DMS153 treated with DMSO at 0.1 percent for 48 hours (cell line): ENCODE measurements at regions not wholly inside any gene's neighbourhood (a gene's known extent, or its start where the extent isn't known, plus 50 kb on each side); places are given as distances from the start of the nearest gene placed in this dataset.

ENCODE experiments used
- DNase-seq: peaks from one replicate; lab custom pipeline; 2025; ENCODE audit not compliant: unreplicated experiment; lab: John Stamatoyannopoulos, UW

GRCh38 chr13:36750046-36750445 lies 69.0 kb upstream of the RFXAP start:
- no peak for DNase-seq

DNA sequence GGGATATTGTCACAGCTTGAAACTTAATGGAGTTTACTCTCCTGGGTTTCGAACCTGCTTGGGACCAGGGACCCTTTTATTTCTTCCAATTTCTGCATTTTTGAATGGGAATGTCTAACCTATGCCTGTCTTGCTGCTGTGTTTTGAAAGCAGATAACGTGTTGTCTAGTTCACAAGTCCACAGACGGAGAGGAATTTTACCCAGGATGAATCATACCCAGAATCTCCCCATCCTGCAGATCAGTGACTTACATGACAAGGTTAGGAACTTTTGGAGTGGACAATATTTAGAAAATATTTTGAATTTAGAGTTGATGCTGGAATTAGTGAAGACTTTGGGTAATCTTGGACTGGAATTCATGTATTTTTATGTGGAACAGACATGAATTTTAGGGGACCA lies 68.6 kb upstream of the RFXAP start:
- no peak for DNase-seq

GRCh38 chr13:36750946-36751345 lies 68.1 kb upstream of the RFXAP start:
- DNase-seq = no peak

- DNase-seq = no peak
Observed at GRCh38 chr13:36752673-36753072, 66.3 kb upstream of the RFXAP start.

- DNase-seq = no peak
Observed at GRCh38 chr13:36753176-36753575, 65.8 kb upstream of the RFXAP start.

DNA sequence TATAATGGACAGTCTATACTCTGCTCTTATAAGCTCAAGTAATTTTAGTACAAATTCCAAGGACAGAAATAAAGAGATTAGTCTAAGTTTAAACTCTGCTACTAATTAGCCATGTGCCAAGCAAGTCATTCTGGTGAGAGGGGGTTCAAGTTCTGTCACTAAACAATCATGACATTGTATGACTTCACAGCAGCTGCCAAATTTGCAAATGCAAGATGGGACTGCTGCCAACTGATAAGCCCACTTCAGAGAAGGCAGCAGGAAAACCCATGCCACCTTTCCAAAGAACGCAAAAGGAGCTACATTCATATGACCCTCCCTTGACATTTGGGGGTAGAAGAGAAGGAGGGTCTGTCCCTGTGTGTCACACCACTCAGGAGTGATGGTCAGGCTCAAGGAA lies 60.7 kb upstream of the RFXAP start:
- peak; percentile 83 for DNase-seq

- no peak for DNase-seq
Observed at GRCh38 chr13:36763126-36763722, 55.8 kb upstream of the RFXAP start.

DNA sequence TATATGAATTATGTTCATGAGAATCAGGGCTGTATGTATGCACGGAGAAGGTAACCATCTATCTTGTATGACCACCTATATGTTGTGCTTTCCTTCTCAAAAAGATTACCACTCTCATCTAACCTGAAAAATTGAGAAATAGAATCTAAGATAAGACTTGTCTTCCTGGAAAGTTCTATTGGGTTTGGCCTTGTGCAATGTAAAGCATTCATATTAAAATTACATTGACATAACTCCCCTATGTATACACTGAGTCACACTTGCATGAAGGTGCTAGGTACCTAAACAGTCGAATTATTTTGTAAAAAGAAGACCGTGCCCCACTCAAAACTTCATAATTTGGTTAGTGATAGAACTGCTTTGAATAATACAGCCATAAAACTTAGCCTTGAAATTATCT lies 54.5 kb upstream of the RFXAP start:
- no peak for DNase-seq

- DNase-seq = no peak
Observed at GRCh38 chr13:36764957-36765356, 54.1 kb upstream of the RFXAP start.

DNA sequence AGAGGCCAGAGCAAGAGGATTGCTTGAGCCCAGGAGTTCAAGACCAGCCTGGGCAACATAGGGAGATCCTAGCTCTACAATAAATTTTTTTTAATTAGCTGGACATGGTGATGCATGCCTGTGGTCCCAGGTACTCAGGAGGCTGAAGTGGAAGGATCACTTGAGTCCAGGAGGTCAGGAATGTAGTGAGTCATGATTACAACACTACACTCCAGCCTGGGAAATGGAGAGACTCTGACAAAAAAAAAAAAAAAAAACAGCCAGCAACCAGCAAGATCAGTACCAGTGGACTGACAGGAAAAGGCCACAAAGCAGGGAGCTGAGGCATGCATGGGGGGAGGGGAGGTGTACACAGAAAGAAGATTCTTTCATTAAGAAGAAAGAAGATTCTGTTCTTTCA lies 52.7 kb upstream of the RFXAP start:
- no peak for DNase-seq

DNA sequence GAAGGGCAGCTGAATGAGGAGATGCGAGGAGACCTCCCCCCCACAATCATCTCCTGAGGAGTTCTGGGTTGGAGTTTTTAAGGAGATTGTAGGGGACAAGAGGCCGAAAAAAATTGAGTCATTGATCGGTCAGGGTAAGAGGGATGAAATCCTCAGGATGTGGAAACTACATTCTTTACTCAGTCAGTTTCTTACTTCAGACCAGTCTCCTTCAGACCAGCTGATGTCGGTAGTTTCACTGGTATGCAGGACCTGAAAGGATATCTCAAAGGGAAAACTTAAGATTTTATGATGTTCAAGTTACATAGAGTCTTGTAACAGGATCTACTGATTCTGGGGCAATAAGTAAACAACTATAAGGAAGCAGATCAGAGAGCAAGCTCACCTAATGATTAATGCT lies 51.7 kb upstream of the RFXAP start:
- DNase-seq = no peak

DNA sequence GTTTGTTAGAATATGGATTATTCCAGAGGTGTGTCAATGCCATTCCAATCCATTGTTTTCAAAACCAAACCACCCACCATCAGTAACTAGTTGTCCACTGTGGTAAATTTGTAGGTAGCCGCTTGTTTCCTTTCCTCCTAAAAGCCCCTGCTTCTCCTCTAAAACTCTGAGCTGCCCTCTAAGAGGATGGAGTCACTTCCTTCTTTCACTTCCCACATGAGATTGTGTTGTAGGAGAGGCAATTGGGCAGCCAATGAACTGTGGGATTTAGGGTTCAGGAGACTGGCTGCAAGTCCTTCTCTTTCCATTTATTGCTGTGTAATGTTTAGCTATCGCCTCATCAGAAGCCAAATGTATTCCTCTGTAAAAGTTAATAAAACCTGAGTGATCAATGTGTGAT lies 49.9 kb upstream of the RFXAP start:
- DNase-seq = no peak
